Spleen (tissue), 11 donors: ENCODE measurements at regions not wholly inside any gene's neighbourhood (a gene's known extent, or its start where the extent isn't known, plus 50 kb on each side); places are given as distances from the start of the nearest gene placed in this dataset.
A peak's percentile ranks its signal among the peaks of the same experiment; 100 is the strongest.

Experiments
- DNase-seq: peaks from one replicate; pipeline ENCODE4 v3.0.0-alpha.2; 2020
- H3K27ac ChIP-seq, 8 donors: fragments of 200-600 bp; sonication (generic) in 7 of 8; 1 replicate in 4 of 8; 2 replicates in 4 of 8; pipeline versions ENCODE4 v1.5.0 to v1.8.0; 2016 to 2021; ENCODE audit warnings: inconsistent platforms in 4 of 8, mild to moderate bottlenecking in 4 of 8, moderate library complexity in 1 of 8
- H3K27me3 ChIP-seq, 7 donors: fragments of 200-600 bp; sonication (generic) in 6 of 7; replicated peaks in 1 of 7; 1 replicate in 4 of 7; 2 replicates in 3 of 7; pipeline versions ENCODE4 v1.5.0 to v1.8.0; 2016 to 2021; ENCODE audit warnings: inconsistent platforms in 3 of 7, mild to moderate bottlenecking in 1 of 7
- H3K36me3 ChIP-seq, 6 donors: fragments of 200-600 bp; sonication (generic) in 5 of 6; 1 replicate in 4 of 6; 2 replicates in 2 of 6; pipeline versions ENCODE4 v1.5.0 to v1.8.0; 2016 to 2021; ENCODE audit warnings: inconsistent platforms in 2 of 6
- H3K4me1 ChIP-seq, 6 donors: fragments of 200-600 bp; sonication (generic) in 5 of 6; 1 replicate in 3 of 6; 2 replicates in 3 of 6; pipeline versions ENCODE4 v1.5.0 to v1.8.0; 2016 to 2021; ENCODE audit warnings: inconsistent platforms in 3 of 6
- H3K4me3 ChIP-seq, 8 donors: fragments of 200-600 bp; sonication (generic) in 7 of 8; 1 replicate in 4 of 8; 2 replicates in 4 of 8; pipeline versions ENCODE4 v1.5.0 to v1.8.0; 2016 to 2021; ENCODE audit warnings: inconsistent platforms in 4 of 8, mild to moderate bottlenecking in 4 of 8, moderate library complexity in 2 of 8
- H3K9me3 ChIP-seq, 8 donors: fragments of 200-600 bp; sonication (generic) in 7 of 8; 1 replicate in 4 of 8; 2 replicates in 4 of 8; pipeline versions ENCODE4 v1.5.0 to v1.8.0; 2016 to 2021; ENCODE audit warnings: inconsistent platforms in 4 of 8
- POLR2A ChIP-seq, 3 donors: fragments of 450-650 bp; IDR thresholded peaks; one replicate each; pipeline ENCODE4 v1.5.1; 2017; ENCODE audit warnings: antibody characterized with exemption in 3 of 3, mild to moderate bottlenecking in 1 of 3
- POLR2AphosphoS5 ChIP-seq, 3 donors: sonication (generic); formaldehyde crosslinking; IDR thresholded peaks; one replicate each; pipeline ENCODE4 v1.5.1; 2017; ENCODE audit warnings: antibody characterized with exemption in 3 of 3
- WGBS, 5 donors: extraction: QIAGEN DNeasy Blood & Tissue Kit in 3 of 5; methylation state at CpG; one replicate each; pipeline versions ENCODE4 v1.1.5 to v1.1.7; 2013 to 2018; 5-methylcytosine and 5-hydroxymethylcytosine counted together
- intact Hi-C: fragments of 100-400 bp; cut with DNase I; formaldehyde crosslinking; loops from one replicate; pipeline ENCODE4 v1.15.0; 2023; ENCODE audit warnings: low total_unique reads
- TF ChIP-seq, protein P1 (sequence below), 11 experiments: fragments of 200-600 bp in 7 of 11; fragments of 450-650 bp in 4 of 11; sonication (generic) in 4 of 11; IDR thresholded peaks in 8 of 11; conservative IDR thresholded peaks in 3 of 11; 1 replicate in 7 of 11; 2 replicates in 4 of 11; pipeline versions ENCODE4 v1.4.0 to v1.8.0; 2016 to 2021; ENCODE audit warnings: antibody characterized with exemption in 11 of 11, inconsistent platforms in 4 of 11, mild to moderate bottlenecking in 1 of 11
- donor health status: healthy with polysubstance abuse.
- donor health status: DM: no; HTN: no; CAD: no; lungs with moderate emphysema.
- donor health status: DM: no; HTN: no; CAD: no.
- donor health status: Bipolar disorder and iron deficiency.
- donor health status: healthy.
- donor health status: DM: no; HTN: no; CAD: no.
- donor health status: DM: yes; HTN: yes; CAD: no.

DNA sequence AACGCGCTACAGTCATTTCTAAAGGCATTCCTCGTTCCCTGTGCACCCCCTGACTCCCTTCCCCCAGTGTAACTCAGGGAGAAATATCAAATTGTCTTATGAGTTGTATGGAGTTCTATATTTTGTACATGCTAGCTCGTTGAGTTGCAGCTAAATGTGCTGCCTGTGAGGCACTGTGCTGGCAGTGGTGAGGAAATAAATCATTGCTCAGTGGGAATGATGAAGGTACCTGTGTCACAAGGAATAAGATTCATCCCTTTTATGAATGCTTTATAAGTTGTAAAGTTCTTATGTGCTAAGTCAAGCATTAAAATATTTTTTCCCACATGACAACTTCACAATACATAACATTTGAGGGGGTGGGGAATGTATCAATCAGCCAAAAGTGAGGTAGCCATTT, 939.6 kb upstream of the CRIM1 start:
- Histone ChIP-seq H3K27me3 (no peaks in the 10 kb centered on the region), H3K4me3 (no peak overlapping the region), H3K4me1 (no peaks in the 10 kb centered on the region), H3K9me3 (no peaks in the 10 kb centered on the region), H3K36me3 (no peaks in the 10 kb centered on the region), H3K27ac (no peak overlapping the region)
- TF ChIP-seq POLR2A (IDR thresholded peaks at IDR 0.05) (no peak), POLR2AphosphoS5 (IDR thresholded peaks at IDR 0.05) (no peak)
- TF ChIP-seq, protein P1, sequence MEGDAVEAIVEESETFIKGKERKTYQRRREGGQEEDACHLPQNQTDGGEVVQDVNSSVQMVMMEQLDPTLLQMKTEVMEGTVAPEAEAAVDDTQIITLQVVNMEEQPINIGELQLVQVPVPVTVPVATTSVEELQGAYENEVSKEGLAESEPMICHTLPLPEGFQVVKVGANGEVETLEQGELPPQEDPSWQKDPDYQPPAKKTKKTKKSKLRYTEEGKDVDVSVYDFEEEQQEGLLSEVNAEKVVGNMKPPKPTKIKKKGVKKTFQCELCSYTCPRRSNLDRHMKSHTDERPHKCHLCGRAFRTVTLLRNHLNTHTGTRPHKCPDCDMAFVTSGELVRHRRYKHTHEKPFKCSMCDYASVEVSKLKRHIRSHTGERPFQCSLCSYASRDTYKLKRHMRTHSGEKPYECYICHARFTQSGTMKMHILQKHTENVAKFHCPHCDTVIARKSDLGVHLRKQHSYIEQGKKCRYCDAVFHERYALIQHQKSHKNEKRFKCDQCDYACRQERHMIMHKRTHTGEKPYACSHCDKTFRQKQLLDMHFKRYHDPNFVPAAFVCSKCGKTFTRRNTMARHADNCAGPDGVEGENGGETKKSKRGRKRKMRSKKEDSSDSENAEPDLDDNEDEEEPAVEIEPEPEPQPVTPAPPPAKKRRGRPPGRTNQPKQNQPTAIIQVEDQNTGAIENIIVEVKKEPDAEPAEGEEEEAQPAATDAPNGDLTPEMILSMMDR (IDR thresholded peaks at IDR 0.05 in 8 of 11, conservative IDR thresholded peaks at IDR 0.05 in 3 of 11): no peak
- no peak for DNase-seq
- intact Hi-C loops: loop anchor here (5.0 kb wide), 1 partner anchor 1319 kb away; no protein-coding TSS in a partner anchor
- WGBS, 5 donors: 58 to 78% (median 68%) methylated on average over 4 of the region's 4 CpGs

DNA sequence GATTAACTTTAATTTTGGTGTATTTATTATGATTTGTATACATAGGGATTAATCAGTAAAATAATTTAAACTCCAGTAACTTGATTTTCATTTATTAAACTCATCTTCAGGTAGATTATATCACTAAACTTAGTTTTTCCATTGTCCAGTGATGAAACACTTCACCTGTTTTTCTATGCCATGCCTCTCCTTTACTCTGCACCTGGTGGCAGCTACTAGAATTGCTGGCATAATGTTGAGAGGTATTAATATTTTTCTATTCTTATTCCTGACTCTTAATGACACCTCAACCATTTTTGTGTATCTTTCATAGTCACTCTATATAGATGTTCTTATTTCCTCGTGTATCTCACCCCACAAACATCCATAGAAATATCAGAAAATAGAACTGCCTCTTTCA, 940.3 kb upstream of the CRIM1 start:
- WGBS, 5 donors: 50 to 63% (median 58%) methylated on average over 1 of the region's 1 CpG
- intact Hi-C loops: loop anchor here (5.0 kb wide), 1 partner anchor 1318 kb away; no protein-coding TSS in a partner anchor
- Histone ChIP-seq H3K4me1 (no peaks in the 10 kb centered on the region), H3K27ac (no peak overlapping the region), H3K9me3 (no peaks in the 10 kb centered on the region), H3K36me3 (no peaks in the 10 kb centered on the region), H3K4me3 (no peak overlapping the region), H3K27me3 (no peaks in the 10 kb centered on the region)
- TF ChIP-seq POLR2AphosphoS5 (IDR thresholded peaks at IDR 0.05) (no peak), POLR2A (IDR thresholded peaks at IDR 0.05) (no peak)
- TF ChIP-seq, protein P1 (IDR thresholded peaks at IDR 0.05 in 8 of 11, conservative IDR thresholded peaks at IDR 0.05 in 3 of 11): no peak
- DNase-seq: no peak

DNA sequence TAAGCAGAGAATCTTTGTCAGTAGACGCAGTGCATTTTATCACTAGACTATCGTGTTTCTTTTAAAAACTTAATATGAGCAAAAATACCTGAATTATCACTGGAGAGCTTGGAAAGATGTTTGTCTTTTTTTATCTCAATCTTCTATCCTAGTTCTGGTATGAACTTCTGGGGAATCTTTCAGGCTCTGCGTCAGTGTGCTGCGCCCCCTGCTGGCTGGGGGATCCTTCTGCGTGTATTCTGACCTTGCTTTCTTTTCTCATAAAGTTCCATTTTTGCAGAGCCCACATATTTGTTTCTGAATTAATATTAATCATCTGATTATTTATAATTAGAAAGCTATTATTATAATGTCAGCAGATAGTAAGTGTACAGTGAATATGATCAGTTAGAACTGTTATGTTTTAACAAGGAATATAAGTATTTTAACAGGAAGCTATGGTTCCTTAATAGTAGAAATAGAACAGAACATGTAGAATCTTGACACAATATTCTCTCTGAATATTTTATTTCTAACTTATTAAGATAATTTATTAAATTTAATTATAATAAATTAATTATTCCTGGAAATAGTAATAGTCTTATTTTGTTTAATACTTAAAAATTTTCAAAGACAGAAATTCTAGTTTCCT, 945.0 kb upstream of the CRIM1 start:
- H3K9me3 ChIP-seq: no peaks in the 10 kb centered on the region
- no peaks in the 10 kb centered on the region for H3K4me1 ChIP-seq
- no peaks in the 10 kb centered on the region for H3K27me3 ChIP-seq
- intact Hi-C loops: no loop called here
- H3K27ac ChIP-seq: no peak overlapping the region
- H3K4me3 ChIP-seq: no peak overlapping the region
- peak; percentile 74 for DNase-seq
- TF ChIP-seq POLR2AphosphoS5 (IDR thresholded peaks at IDR 0.05) (no peak), POLR2A (IDR thresholded peaks at IDR 0.05) (no peak)
- TF ChIP-seq, protein P1 (IDR thresholded peaks at IDR 0.05 in 8 of 11, conservative IDR thresholded peaks at IDR 0.05 in 3 of 11): peak in 10 of 11 experiments; percentile 23 to 80 (median 66)
- H3K36me3 ChIP-seq: no peaks in the 10 kb centered on the region
- WGBS, 5 donors: 34 to 38% (median 36%) methylated on average over 5 of the region's 5 CpGs

DNA sequence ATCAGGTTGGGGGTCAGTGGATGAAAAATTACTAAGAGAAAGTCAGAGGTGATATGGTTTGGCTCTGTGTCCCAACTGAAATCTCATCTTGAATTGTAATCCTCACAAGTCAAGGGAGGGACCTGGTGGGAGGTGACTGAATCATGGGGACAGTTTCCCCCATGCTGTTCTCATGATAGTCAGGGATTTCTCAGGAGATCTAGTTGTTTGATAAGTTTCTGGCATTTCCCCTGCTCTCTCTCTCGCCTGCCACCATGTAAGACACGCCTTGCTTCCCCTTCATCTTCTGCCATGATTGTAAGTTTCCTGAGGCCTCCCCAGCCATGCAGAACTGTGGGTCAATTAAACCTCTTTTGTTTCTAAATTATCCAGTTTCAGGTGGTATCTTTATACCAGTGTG, 945.8 kb upstream of the CRIM1 start:
- no peaks in the 10 kb centered on the region for H3K4me1 ChIP-seq
- TF ChIP-seq POLR2AphosphoS5 (IDR thresholded peaks at IDR 0.05): no peak
- TF ChIP-seq, protein P1 (IDR thresholded peaks at IDR 0.05 in 8 of 11, conservative IDR thresholded peaks at IDR 0.05 in 3 of 11): no peak
- no peak for TF ChIP-seq POLR2A (IDR thresholded peaks at IDR 0.05)
- 64 to 86% (median 66%) methylated on average over 2 of the region's 2 CpGs for WGBS, 5 donors
- DNase-seq: no peak
- no peaks in the 10 kb centered on the region for H3K36me3 ChIP-seq
- intact Hi-C loops: loop anchor here (10.0 kb wide), 1 partner anchor 1735 kb away; no protein-coding TSS in a partner anchor
- no peaks in the 10 kb centered on the region for H3K9me3 ChIP-seq
- H3K4me3 ChIP-seq: no peak overlapping the region
- H3K27ac ChIP-seq: no peak overlapping the region
- no peaks in the 10 kb centered on the region for H3K27me3 ChIP-seq
